ENCODE measurements at regions not wholly inside any gene's neighbourhood (a gene's known extent, or its start where the extent isn't known, plus 50 kb on each side); places are given as distances from the start of the nearest gene placed in this dataset.

DNA sequence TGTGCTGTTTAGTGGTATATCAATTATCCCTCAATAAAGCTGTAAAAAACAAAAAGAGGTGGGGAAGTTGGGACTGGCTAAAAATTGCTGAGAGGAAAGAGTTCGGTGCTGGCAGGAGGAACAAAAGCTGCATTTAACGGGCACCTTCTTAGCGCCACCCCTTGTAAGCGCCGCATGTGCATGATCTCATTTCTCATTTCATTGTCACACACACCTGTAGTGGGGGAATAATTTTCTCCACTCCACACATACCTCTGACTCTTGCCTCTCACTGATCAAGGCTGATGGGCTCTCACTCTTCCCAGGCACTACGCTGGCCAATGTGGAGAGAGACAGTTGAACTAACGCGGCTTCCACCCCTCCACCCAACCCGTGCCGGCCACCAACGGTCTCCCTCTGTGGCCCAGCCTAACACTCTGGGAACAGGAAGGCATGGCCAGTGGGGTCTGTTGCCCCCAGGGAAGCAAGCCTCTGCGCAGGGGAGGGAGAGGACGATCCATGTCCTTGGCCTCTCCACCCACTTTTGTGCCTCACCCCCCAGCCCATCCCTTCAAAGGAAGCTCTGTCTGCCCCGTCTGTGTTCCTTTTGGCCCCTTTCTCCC lies 186.7 kb upstream of the SYT13 start:
- FAIRE-seq, result no peak

DNA sequence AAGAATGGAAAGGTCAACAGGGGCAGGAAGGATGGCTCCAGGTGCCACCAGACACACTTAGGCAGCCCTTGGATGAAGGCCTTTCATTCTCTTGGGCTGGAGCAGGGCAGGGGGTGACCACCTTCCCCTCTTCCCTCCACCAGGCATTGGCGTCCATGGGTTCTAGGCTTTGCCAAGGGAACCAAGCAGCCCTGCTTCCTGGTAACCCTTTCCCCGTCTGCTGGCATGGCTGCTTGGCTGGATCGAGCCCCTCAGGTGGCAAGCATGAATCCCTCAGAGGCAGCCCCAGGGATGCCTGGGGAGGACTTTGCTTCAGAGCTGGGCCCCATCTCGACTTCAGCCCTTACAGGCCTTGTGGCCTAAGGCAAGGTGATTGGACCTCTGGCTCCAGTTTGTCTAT lies 185.1 kb upstream of the SYT13 start:
- no peak for FAIRE-seq

DNA sequence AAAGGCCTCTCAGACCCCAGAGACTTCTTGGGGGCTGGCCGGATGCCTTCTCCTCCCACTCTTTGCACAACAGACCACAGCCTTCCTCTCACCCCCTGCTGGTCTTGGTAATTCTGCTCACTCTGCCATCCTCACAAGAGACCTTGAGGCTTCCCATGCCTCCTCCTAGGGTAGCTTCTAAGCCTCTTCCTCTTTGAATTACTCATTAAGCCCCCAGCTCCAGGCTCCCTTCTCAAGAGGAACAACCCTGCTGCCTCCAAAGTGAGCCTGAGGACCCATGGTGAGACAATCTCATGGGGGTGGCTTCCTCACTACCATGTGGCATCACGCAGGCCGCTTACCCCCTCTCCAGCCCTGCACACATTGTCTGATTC lies 184.6 kb upstream of the SYT13 start:
- no peak for FAIRE-seq

DNA sequence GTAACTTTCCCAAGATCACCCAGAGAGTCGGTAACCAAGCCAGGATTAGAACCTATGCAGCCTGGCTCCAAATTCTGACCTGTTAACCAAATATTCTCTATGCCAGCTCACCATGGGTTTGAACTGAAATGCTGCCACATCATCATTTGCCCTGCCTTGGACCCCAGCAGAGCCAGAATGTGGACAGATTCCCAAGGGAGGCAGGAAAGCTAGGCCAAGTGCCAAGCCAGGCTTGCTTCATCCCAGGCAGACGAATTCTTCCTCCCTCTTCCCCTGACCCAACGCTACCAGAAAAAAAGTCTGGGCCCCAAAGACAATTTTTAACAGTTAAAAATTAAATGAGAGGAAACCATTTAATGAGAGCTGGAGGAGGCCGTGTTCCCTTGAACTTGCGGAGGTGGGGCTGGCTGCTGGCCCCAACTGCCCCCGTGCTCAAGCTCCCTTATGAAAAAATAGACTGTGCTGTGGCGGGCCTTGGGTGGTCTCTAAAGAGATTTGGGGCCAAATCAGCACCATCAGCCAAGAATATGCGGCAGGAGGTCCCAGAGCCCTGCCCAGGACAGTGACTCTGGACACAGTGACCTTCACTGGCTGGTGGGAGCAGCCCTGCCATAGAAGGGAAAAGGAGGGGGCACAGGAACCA lies 184.1 kb upstream of the SYT13 start:
- FAIRE-seq, result no peak

DNA sequence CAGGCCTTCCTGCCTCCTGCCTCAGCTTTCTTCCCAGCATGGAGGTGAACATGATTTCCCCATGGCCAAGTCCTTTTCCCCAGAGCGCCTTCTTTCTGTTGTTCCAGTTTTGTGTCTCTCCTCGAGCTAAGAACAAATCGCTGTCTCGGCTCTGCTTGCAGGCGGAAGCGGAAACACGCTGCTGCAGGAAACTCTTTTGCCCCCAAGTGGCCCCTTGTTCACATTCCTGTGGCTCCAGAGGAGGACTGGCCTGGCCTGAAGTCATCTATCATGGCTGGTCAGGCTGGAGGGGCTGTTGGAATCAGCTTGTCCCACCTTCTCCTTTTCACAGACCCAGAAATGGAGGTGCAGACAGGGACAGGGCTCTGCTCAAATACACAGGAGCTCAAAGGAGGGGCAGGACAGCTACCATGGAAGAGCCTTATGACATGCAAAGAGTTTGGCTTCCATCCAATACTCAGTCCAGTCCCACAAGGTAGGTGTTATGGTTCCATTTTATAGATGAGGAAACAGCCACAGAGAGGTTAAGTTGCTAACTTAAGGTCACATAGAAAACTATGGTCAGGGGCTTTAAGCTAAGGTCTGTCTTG lies 182.2 kb upstream of the SYT13 start:
- no peak for FAIRE-seq

DNA sequence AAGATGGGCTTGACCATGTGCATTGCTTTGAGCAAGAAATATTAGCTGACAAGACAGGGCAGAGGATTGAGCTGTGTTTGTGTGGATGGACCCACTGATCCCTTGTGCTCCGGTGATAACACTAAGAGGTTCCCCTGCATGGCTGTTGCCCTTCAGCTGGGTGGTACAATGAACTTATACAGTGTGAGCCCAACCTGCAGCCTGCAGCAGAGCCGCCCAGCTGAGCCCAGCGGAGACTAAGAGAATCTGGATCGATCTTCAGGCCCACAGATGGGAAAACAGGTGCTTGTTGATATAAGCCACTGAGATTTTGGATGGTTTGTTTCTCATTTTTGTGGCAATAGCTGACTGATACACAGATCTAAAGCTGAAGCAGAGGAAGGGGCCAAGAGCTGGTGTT lies 177.4 kb upstream of the SYT13 start:
- FAIRE-seq, result no peak

DNA sequence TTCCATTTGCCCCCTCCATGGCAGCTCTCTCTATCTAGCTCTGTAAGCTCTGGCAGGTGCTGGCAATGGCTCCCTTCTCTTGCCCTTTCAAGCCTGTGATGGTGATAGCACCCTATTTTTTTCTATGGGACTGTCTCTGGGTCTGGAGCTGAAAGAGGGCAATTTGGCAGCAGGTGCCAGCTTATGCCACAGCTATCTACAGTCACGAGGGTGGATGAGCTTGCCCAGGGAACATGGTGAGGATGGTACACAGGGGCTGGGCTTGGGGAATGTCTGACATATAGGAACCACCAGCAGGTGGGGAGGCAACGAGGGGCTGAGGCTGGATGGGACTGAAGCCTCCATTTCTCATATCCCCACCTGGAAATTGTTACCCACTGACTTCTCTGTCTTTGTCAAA lies 175.4 kb upstream of the SYT13 start:
- FAIRE-seq, result no peak

DNA sequence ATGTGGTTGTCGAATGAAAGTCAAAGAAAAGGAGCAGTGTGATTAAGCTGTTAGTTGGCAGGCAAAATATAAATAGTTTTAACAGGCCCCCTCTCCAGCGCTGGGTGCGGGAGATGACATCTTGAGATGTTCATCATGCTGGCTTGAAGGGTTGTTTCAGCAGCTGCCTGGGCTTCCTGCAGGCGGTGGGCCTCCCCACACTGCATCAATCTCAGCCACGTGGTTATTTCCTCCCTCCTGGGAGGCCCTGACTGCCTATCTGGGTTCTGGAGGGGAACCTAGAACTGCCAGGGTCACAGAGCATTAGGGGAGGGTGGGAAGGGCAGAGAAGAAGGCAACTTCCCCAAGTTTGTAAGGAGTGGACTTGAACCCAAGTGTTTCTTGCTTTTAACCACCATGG lies 173.3 kb upstream of the SYT13 start:
- FAIRE-seq, result no peak

DNA sequence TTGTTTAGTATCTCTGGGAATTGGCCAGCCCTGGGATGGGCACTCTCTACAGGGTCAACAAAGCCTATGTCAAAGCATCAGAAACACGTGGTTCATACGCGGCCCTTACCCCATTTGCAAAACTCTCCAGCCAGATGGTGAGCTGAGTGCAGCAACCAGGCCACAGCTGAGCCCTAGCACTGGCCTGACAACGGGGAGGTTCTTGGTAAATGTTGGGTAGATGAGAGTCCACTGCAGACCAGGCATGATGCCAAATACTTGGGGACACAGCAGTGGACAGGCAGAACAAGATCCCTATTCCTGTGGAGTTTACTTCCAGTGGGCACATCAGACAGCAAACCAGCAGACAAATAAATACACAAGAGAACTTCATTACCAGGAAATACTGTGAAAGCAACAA lies 172.1 kb upstream of the SYT13 start:
- no peak for FAIRE-seq

DNA sequence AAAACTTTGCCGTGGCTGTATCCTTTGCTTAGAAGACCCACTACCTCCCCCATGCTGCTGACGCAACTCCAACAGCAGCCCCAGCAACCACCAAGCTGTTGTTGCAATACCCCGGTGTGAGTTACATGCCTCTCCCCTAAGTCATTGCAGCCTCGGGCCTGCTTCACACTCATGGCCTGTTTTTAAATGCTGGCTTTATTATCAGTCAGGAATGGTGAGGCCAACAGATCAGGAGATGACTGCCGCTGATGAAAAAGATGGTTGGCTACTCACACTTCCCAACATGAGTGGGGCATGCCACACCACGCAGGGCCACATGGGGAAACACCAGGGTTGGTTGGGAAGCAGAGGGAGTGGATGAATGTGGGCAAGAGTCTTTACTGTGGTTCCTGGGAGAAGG lies 171.5 kb upstream of the SYT13 start:
- no peak for FAIRE-seq

DNA sequence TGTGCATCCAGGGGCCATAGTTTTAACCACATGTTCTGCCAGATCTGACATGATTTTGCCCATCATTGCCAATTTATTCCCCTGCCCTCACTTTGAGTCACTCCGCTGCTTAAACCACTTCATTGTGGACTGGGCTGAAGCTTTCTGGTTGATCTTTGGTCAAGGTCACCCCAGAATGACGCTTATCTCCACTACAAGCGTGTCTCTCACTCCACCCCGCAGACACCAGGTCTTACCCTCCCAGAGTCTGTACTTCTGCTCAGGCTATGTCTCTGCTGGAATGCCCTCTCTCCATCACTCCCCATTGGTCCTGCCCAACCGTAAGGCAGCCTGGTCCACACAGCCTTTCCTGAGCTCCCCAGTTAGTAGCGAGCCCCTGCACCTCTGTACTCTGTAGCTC lies 170.5 kb upstream of the SYT13 start:
- FAIRE-seq, result no peak

DNA sequence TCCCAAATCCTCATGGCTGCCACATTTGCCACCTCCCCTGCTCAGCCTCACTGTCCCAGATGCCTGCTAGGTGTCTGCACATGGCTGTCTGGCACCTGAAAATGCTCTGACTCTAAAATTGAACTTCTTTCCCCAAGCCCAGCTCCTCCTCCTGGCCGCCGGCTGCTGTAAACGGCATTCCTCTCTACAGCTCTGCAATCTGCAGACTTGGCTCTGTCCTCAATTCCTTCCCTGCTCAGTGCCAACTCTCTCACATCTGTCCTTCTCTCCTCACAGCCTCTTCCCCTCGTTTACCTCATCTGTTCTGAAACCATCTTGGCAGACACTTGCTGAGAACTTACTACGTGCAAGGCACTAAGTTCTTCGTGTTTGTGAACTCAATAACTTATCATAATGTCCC lies 169.4 kb upstream of the SYT13 start:
- FAIRE-seq, result no peak

DNA sequence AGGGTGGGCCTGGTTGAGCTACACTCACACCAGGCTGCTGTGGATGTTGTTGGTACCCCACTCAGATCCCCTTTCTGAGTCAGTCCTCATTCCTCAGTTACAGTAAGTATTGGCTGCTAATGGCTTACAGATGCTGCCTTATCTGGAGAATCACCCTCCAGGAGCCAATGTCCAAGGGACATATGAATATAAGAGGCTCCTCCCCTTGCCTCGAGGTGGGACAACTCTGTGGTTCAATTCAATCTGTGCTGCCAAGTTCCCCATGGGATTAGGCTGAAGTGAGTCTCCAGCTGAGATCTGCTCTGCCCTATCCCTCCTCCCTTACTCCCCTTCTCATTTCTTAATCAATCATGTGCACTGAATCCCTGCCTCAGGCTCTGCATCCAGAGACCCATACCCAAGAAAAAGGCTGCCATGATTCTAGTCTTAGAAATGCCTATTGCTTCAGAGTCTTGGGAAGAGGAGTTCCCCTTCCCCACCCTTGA lies 168.8 kb upstream of the SYT13 start:
- FAIRE-seq, result no peak

DNA sequence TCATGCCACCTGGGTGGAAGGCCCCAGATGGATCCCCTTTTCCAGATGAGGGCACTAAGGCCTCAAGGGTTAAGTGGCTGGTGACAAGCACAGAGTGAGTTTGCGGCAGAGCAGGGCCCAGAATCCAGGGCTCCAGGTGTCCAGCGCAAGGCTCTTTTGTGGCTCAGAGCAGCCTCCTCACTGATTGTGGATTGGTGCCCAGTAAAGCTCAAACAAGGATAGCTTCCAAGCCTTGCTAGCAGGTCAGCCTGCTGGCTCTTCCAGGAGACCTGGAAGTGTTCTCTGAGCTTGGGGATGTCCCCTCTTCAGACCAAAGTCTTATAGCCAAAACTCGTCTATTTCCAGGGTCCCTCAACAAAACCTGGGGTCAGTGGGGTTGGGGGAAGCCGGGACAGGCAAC lies 167.6 kb upstream of the SYT13 start:
- FAIRE-seq, result no peak

DNA sequence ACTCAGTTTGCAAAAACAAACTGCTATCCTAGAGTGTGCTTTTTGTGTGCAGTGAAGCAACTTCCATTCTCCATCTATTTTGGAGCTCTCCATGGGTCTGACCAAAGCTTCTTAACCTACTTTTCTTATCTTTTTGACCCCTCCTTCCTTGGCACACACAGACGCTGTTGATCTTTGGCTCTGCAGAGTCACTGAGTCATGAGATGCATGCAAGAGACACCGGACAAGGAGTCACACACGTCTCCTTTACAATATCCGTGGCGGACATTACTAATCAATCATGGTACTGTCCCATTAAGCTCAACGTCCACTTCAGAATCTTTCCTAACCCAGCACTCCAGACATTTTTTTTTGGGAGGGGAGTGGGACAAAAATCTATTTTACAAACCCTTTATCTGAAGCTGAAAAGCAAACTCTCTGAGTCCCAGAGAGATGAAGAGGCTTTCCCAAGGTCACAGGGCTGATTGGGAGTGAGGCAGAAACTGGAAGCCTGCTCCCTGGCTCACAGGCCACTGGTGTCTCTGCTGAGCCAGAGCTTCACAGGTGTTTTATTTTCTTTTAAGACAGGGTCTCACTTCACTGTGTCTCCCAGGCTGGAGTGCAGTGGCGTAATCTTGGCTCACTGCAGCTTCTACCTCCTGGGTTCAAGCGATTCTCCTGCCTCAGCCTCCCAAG lies 165.8 kb upstream of the SYT13 start:
- no peak for FAIRE-seq

DNA sequence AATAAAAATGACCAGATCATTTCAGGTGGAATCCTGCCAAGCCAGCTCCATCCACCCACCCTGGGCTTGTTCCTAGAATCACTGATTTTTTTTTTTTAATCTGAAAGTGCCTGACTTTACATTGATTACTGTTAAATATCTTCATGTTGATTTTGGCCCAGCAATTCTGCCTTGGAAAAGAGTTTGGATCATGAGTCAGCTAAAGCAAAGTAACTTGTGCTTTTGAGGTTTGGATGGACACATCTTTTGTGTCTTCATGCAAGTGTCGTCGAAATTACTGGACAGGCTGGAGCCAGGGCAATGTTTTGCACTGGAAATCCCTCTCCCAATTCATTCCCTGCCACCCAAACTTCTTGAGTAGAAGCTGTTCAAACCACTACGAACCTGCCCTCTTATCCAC lies 164.0 kb upstream of the SYT13 start:
- no peak for FAIRE-seq

DNA sequence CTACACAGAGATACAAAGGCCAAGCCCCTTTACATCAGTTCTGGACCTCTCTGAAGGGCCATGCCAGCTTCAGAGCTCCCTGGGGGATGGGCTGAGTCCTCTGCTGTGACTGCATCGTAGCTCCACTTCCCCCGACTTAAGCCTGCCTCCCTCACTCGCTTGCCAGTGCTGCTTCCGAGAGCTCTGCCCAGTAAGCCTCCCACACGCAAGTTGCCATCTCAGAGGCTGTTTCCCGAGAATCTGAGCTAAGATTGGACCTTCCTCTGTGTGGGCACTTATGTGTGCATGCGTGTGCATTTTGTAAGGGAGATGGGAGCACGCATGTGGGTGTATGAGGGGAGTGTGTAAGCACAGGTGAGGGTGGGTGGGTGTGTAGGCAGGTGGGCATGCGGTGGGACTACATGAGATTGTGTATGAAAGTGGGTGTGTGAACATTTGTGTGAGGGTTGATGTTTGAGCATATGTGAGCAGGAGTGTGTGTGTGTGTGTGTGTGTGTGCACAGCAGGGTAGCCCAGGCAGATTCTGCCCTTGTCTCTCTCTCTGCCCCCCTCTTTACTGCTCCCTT lies 163.0 kb upstream of the SYT13 start:
- FAIRE-seq, result no peak

DNA sequence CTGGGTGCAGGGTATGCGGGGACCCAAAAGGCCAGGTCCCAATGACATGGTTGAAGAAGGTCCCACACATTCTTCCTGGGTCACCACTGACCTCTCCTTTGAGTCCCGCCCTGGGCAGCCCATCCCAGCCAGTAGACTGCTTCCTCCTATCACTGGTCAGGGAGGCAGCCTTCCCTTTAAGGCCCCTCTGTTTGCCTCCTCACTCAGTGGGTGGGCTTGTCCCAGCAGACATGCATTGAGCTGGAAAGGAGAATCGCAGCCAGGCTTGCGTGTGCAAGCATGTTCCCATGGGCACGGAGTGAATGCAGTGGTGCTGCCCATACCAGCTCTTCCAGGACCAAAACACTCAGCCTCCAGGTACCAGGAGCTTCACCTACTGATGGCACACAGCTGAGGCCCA lies 162.4 kb upstream of the SYT13 start:
- no peak for FAIRE-seq

DNA sequence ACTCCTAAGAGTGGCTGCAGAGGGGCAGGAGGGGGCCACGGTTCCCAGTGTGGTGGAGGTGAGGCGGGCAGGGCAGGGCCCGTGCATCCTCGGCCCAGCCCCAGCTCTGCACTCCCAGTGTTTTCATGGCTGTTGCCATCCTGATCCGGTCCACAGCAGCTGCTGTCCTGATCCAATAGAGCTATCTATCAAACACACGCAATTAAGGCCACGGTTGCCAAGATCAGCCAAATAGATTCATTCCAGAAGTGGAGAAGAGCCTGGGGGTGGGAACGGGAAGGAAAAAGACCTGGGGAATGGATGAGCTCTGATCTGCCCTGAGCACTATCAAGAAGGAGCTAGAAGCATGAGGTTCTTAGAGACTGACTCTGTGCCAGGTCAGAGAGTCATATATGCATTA lies 160.9 kb upstream of the SYT13 start:
- FAIRE-seq, result no peak

DNA sequence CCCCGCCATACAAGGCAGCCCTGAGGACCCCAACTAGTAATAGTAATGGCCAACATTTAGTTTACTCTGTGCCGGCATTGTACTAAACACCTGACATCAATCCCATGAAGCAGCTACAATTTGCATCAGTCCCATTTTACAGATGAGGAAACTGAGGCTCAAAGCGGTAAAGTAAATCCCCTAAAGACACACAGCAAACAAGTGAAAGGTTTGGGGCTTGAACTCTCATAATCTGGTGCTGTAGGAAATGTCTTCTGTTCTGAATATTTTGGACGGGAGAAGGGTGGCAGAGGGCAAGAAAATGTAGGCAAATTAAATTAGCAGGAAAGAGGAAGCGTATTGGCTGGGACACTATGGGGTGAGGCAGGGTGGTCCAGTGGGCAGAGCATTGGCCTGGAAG lies 160.3 kb upstream of the SYT13 start:
- FAIRE-seq, result no peak

DNA sequence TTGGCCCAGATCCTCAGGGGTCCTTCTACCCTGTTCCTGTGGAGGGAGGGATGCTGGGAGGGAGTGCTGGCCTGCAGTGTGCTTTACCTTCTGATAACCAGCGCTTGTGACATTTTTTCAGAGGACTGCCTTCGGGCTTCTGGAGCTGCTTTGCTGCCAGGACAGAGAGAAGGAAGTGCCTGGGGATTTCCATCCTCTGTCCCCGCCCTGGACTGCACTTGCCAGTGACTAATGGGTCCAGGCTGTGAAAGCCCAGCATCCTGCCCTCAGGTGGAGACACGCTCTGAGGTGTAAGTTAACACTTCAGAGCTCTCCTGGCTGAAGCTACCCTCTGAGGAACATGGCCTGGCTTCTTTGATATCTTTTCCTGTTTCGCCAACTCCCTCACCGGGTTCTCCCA lies 158.7 kb upstream of the SYT13 start:
- no peak for FAIRE-seq

DNA sequence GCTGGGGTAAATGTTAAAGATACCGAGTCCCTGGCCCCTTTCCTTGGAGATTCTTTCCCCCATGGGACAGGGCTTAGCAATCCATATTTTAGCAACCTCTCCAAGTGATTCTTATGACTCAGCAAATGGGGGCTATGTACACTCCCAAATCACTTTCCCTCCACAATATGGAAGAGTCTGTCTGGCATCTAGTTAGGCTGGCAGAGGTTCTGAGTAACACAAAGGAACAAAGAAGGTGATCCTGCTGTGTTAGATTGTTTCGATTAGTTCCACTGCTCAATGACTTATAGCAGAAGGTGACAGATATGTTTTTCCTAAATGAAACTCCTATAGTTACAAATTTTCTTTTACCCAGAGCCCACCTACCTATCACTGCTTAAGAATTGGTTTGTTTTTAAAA lies 154.0 kb upstream of the SYT13 start:
- FAIRE-seq, result no peak

DNA sequence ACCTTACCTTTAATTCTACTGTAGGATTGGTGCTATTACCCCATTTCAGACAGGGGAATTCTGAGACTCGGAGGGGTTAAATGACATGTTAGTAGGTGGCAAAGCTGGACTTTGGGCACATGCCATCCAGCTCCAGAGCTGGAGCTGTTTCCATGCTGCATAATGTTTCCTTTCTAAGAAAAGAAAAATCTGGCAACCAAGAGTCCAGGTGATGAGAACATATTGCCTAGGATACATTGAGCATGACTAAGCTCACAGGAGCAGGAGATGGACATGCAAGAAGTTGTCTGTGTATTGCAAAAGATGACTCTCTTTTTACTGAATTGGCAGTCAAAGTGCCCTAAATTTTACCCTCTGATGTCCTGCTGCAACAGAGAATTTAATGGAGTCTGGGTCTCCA lies 150.8 kb upstream of the SYT13 start:
- no peak for FAIRE-seq

DNA sequence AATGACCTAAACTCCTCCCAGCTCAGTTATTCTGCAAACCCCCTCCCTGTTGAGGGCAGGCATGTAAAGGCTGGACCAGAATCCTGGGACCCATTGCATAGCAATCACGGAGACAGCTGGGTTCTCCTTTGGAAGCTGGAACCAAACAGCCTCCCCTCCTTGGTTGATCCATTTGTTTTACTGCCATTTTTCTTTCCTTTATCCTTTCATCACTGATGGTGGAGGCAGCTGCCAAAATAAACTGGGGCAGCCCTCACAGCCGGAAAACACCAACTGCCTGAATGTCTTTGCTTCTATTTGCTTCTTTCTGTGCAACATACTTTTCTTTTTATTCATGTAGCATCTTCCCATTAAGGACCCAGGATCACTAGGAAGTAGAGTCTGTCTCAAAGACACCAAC lies 150.0 kb upstream of the SYT13 start:
- no peak for FAIRE-seq

Measured in endometrium (tissue), 2 donors.